ENCODE measurements at regions not wholly inside any gene's neighbourhood (a gene's known extent, or its start where the extent isn't known, plus 50 kb on each side); places are given as distances from the start of the nearest gene placed in this dataset.

GRCh38 chr14:82451675-82452074 is 918.0 kb upstream of the SEL1L start:
- Histone ChIP-seq H3K27me3 (no peaks in the 10 kb centered on the region), H3K79me2 (no peaks in the 10 kb centered on the region), H3K9me2 (replicated peaks; ENCODE audit: insufficient read depth) (no peaks in the 10 kb centered on the region), H4K20me1 (ENCODE audit: insufficient read depth, poor library complexity, severe bottlenecking) (no peaks in the 10 kb centered on the region), H2AFZ (no peak overlapping the region), H3K4me3 (no peak overlapping the region), H3K4me1 (ENCODE audit: insufficient read depth) (no peaks in the 10 kb centered on the region), H3K4me2 (no peak overlapping the region), H3K36me3 (replicated peaks; ENCODE audit: insufficient read depth, low read depth) (no peaks in the 10 kb centered on the region), H3K27ac (no peak overlapping the region), H3K9me3 (ENCODE audit: low read depth) (no peaks in the 10 kb centered on the region)
- DNase-seq (ENCODE audit: low spot score), result no peak
- TF ChIP-seq CTCF (IDR thresholded peaks at IDR 0.05; ENCODE audit: poor library complexity), result no peak
- no peak for TF ChIP-seq EZH2phosphoT487 (IDR thresholded peaks at IDR 0.05; ENCODE audit: low read depth, severe bottlenecking, unreplicated experiment)
- no peak for TF ChIP-seq EZH2 (IDR thresholded peaks at IDR 0.05; ENCODE audit: borderline replicate concordance)

- Histone ChIP-seq H3K36me3 (replicated peaks; ENCODE audit: insufficient read depth, low read depth) (no peaks in the 10 kb centered on the region), H2AFZ (no peak overlapping the region), H3K79me2 (no peaks in the 10 kb centered on the region), H3K4me3 (no peak overlapping the region), H3K27me3 (no peaks in the 10 kb centered on the region), H3K4me2 (no peak overlapping the region), H3K9me3 (ENCODE audit: low read depth) (no peaks in the 10 kb centered on the region), H4K20me1 (ENCODE audit: insufficient read depth, poor library complexity, severe bottlenecking) (no peaks in the 10 kb centered on the region), H3K4me1 (ENCODE audit: insufficient read depth) (no peaks in the 10 kb centered on the region), H3K27ac (no peak overlapping the region), H3K9me2 (replicated peaks; ENCODE audit: insufficient read depth) (no peaks in the 10 kb centered on the region)
- no peak for TF ChIP-seq EZH2phosphoT487 (IDR thresholded peaks at IDR 0.05; ENCODE audit: low read depth, severe bottlenecking, unreplicated experiment)
- 72% methylated on average over 6 of the region's 6 CpGs for WGBS (ENCODE audit: low lambda C conversion rate, missing lambda C conversion rate)
- DNase-seq (ENCODE audit: low spot score), result no peak
These were observed 948.7 kb upstream of the SEL1L start for GRCh38 chr14:82482345-82482744.

GRCh38 chr14:82488473-82488872 is 954.8 kb upstream of the SEL1L start:
- H2AFZ ChIP-seq, result no peak overlapping the region
- peak; percentile 11 for DNase-seq (ENCODE audit: low spot score)
- no peak overlapping the region for H3K27ac ChIP-seq
- H3K4me2 ChIP-seq, result no peak overlapping the region
- no peaks in the 10 kb centered on the region for H3K79me2 ChIP-seq
- TF ChIP-seq EZH2 (IDR thresholded peaks at IDR 0.05; ENCODE audit: borderline replicate concordance) (no peak), EZH2phosphoT487 (IDR thresholded peaks at IDR 0.05; ENCODE audit: low read depth, severe bottlenecking, unreplicated experiment) (no peak), CTCF (IDR thresholded peaks at IDR 0.05; ENCODE audit: poor library complexity) (no peak)
- H3K4me1 ChIP-seq (ENCODE audit: insufficient read depth), result no peaks in the 10 kb centered on the region
- H3K4me3 ChIP-seq, result no peak overlapping the region
- no peaks in the 10 kb centered on the region for H3K36me3 ChIP-seq (replicated peaks; ENCODE audit: insufficient read depth, low read depth)
- H3K9me2 ChIP-seq (replicated peaks; ENCODE audit: insufficient read depth), result no peaks in the 10 kb centered on the region
- no peaks in the 10 kb centered on the region for H3K9me3 ChIP-seq (ENCODE audit: low read depth)
- H3K27me3 ChIP-seq, result no peaks in the 10 kb centered on the region
- H4K20me1 ChIP-seq (ENCODE audit: insufficient read depth, poor library complexity, severe bottlenecking), result no peaks in the 10 kb centered on the region
- 87% methylated on average over 2 of the region's 2 CpGs for WGBS (ENCODE audit: low lambda C conversion rate, missing lambda C conversion rate)

- H3K79me2 ChIP-seq, result no peaks in the 10 kb centered on the region
These were observed 956.7 kb upstream of the SEL1L start for GRCh38 chr14:82490397-82490796.

More at GRCh38 chr14:82490397-82490796, 956.7 kb upstream of the SEL1L start:
- Histone ChIP-seq H3K4me3 (no peak overlapping the region), H3K9me2 (replicated peaks; ENCODE audit: insufficient read depth) (no peaks in the 10 kb centered on the region), H3K4me2 (no peak overlapping the region), H3K36me3 (replicated peaks; ENCODE audit: insufficient read depth, low read depth) (no peaks in the 10 kb centered on the region), H3K27me3 (no peaks in the 10 kb centered on the region), H3K9me3 (ENCODE audit: low read depth) (no peaks in the 10 kb centered on the region), H4K20me1 (ENCODE audit: insufficient read depth, poor library complexity, severe bottlenecking) (no peaks in the 10 kb centered on the region), H3K4me1 (ENCODE audit: insufficient read depth) (no peaks in the 10 kb centered on the region), H2AFZ (no peak overlapping the region), H3K27ac (no peak overlapping the region)
- WGBS (ENCODE audit: low lambda C conversion rate, missing lambda C conversion rate), result 95% methylated on average over 1 of the region's 1 CpG
- TF ChIP-seq CTCF (IDR thresholded peaks at IDR 0.05; ENCODE audit: poor library complexity) (no peak), EZH2 (IDR thresholded peaks at IDR 0.05; ENCODE audit: borderline replicate concordance) (no peak), EZH2phosphoT487 (IDR thresholded peaks at IDR 0.05; ENCODE audit: low read depth, severe bottlenecking, unreplicated experiment) (no peak)
- DNase-seq (ENCODE audit: low spot score), result no peak
